NCI-H2171 treated with DMSO at 0.1 percent for 48 hours (cell line): ENCODE measurements at regions not wholly inside any gene's neighbourhood (a gene's known extent, or its start where the extent isn't known, plus 50 kb on each side); places are given as distances from the start of the nearest gene placed in this dataset.
"Not testable (repeated sequence)": the region's sequence is repeated elsewhere in the genome, so short reads cannot be mapped to it uniquely, and the experiment has no call there.

ENCODE experiments used
- DNase-seq: peaks from one replicate; lab custom pipeline; 2025; lab: John Stamatoyannopoulos, UW

DNA sequence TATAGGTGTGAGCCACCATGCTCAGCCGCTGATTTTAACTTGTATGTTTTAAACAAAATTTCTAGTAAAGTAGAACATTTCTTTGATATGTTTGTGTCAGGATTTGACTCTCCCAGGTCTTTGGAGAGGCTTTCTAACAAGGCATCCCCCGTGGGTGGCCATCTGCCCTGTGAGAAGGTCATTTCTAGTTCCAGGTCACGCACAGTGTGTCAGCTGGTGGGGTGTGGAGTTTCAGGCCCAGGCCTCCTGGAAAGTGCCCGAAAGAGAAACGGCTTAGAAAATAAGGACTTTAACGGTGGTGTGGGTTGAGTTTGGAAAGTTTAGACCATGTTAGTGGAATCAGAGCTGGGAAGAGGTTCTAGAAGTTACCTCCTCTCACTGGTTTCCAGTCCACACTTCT is 61.0 kb downstream of the SPDYE17 start:
- DNase-seq = not testable (repeated sequence)

DNA sequence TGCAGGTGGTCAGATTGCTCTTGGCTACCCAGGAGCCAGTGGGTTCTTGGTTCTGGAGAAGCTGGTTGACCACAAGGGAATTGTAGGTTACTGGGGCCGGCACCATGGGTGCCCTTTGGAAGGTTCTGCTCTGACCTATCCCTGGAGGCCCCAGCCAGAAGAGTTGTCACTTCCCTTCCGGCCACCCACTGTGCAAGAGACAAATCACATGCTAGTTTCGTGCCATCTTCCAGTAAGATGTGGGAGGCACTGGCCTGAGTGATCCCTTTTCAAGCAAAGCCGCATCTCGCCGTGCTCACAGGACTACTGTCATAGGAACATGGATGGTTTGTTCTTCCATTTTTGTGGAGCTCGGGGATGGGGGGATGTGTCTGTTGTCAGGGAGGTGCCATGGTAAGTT is 62.3 kb downstream of the SPDYE17 start:
- DNase-seq = not testable (repeated sequence)

DNA sequence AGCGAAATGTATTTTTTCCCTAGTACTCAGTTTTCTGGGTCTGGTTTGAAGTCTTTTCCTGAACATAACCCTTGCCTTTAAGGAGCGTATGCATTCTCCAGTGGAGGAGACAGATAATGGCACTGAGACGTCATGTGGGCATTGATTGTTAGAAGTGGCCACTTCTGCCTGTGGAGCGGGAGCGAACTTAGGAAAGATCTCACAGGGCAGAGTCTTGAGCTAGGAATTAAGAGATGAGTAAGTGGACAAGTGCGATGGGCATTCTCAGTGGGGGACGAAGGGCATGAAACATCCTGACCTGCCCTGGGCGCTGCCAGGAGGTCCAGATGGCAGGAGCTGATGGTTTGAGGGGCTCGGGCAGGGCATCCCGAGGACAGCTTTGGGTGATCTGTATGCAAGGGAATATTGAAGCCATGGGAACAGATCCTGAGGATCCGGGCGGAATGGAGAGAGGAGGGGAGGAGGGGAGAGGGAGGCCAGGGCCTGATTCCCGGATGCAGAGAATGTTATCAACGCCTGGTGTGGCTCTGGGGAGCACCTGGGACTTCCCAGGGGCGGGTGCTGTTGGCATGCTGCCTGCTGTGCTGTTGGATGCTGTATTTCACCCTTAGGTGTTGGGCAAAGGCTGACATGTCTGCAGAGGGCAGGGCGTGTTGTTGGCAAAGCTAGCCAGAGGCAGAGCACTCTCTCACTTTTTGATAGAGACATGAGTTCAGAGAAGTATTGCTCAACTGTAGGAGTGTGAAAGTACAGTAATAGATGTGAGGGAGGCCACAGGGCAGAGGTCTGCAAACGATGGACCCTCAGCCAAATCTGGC is 66.2 kb downstream of the SPDYE17 start:
- DNase-seq = not testable (repeated sequence)

DNA sequence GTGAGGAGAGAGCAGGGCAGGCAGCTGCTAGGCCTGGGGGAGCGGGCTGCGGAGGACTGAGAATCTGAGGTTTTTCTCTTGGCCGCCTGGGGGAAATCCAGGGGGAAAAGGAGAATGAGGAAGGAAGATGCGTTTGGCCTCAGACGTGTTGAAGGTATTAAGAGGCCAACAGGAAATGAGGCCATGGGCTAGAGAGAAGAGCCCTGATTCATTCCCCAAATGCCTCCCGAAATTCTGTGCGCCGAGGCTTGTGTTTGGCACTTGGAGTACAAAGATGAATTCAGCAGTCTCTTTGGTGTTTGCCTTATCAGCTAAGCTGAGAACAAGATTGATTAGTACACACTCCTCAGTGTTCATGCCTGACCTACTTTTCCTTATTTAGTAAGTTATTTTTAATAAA is 68.1 kb downstream of the SPDYE17 start:
- not testable (repeated sequence) for DNase-seq

DNA sequence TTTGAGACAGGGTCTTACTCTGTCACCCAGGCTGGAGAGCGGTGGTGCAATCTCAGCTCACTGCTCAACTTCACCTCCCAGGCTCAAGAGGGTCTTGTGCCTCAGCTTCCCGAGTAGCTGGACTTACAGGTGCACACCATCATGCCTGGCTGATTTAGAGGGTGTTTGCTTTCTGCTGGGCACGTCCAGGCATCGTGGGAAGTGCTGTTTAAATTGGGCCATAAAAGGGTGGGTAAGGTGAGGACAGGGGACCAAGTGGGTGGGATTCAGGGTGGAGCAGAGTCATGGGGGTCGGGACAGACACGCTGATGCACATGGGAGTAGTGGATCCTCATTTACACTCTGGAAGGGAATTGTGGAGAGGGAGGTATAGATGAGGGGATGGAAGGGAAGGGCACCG is 69.1 kb downstream of the SPDYE17 start:
- not testable (repeated sequence) for DNase-seq

DNA sequence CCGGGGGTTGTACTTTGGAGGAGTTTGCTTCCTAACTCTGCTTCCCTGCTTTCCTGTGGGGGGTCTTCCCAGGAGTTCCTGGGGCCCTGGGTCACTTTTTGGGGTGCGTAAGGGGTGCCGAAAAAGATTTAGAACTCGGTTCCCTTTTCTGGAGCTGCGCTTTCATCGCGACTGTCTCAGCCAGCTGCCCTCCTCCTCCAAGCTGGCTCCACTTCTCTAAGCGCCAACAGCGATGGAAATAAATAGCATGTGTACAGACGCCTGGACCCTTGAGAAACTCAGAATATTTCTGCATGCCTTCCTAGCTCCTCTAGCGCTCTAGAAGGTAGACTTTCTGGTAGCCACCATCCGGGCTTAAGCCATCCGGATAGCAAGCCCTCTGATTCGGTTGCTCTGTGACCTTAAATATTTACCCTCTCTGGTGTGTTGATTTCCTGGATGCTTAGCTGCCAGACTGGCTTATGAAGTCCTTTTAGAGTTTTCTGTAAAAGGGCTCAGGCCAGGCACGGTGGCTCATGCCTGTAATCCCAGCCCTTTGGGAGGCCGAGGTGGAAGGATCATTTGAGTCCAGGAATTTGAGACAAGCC is 71.7 kb downstream of the SPDYE17 start:
- DNase-seq = not testable (repeated sequence)

DNA sequence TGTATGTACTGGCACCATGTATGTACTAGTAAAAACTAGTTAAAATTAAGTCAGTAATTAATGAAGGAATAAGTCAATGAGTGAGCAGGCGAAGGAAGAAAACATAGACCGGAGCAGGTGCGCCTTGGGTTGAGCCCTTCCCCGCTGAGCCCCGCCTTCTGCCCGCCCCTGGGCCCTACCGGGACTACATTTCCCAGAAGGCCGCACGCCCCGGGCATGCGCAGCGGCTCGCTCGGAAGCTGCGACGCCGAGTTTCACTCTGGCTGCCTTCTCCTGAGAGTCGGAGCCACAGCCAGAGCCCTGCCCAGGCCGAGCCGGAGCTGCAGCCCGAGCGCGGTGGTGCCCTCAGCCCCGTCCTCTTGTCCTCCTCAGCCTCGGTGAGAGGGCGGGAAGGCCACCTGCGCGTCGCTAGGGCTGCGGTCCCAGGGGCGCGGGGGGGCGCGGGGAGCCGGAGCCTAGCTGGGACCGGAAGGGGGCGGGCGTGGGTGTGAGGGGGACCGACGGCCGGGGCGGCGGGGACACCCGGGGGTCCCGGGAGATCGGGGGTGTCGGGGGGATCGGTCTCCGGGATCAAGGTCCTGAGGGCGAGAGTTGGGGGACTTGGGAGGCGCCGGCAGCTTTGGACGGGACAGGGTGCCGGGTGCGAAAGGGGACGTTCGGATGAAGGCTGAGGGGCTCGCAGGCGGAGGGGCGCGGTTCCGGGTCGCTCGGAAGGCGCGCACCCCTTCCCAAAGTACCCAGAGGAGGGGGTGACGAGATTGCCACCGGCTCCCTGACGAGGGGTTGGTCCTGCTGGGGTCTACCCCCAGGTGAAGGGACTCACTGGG is 72.4 kb downstream of the SPDYE17 start:
- DNase-seq = not testable (repeated sequence)

DNA sequence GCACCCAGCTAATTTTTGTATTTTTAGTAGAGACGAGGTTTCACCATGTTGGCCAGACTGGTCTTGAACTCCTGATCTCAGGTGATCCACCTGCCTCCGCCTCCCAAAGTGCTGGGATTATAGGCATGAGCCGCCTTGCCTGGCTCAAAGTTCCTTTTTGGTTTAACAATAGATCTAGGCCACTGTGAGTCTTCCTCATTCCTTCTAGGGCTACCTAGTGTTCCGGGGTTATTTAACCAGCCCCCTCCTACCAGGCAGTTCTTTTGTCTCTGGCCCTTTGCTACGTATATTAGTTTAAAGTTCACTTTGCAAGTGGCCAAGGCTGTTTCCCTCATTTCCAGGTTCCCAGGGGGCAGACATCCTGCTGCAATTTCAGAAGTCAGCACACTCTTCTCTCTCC is 75.6 kb downstream of the SPDYE17 start:
- not testable (repeated sequence) for DNase-seq

DNA sequence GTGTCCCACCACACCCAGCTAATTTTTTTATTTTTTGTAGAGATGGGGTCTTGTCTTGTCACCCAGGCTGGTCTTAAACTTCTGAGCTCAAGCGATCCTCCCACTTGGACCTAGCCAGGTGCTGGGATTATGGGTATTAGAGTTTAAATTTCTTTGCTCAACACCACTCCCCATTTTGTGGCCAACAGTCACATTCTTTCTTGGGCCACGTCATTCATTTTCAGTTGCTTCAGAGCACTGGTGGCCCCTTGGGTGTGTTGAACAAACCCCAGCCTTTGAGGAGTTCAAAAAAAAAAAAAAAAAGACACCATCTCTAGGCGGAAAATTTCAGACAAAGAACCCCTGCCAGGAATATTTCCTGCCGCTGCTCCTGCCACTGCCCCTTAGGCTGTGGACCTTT is 77.0 kb downstream of the SPDYE17 start:
- DNase-seq = not testable (repeated sequence)

DNA sequence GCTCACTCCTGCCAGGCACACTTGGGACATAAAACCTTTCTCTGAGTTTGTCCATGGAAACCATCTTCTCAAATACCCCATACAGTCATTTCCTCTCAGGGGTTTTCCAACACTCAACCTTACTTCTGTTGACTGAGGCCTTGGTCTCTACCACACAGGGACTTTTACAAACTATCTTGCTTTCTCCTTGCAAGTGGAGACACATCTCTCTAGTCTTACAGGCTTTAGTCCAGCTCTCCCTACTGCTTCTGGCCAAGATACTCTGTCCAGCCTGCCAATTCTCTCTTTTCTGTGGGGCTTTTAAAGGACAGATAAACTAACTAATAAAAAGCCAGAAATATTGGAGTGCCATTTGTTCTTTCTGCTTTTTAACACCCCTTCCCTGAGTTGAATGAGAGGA is 87.6 kb downstream of the SPDYE17 start:
- DNase-seq = not testable (repeated sequence)

DNA sequence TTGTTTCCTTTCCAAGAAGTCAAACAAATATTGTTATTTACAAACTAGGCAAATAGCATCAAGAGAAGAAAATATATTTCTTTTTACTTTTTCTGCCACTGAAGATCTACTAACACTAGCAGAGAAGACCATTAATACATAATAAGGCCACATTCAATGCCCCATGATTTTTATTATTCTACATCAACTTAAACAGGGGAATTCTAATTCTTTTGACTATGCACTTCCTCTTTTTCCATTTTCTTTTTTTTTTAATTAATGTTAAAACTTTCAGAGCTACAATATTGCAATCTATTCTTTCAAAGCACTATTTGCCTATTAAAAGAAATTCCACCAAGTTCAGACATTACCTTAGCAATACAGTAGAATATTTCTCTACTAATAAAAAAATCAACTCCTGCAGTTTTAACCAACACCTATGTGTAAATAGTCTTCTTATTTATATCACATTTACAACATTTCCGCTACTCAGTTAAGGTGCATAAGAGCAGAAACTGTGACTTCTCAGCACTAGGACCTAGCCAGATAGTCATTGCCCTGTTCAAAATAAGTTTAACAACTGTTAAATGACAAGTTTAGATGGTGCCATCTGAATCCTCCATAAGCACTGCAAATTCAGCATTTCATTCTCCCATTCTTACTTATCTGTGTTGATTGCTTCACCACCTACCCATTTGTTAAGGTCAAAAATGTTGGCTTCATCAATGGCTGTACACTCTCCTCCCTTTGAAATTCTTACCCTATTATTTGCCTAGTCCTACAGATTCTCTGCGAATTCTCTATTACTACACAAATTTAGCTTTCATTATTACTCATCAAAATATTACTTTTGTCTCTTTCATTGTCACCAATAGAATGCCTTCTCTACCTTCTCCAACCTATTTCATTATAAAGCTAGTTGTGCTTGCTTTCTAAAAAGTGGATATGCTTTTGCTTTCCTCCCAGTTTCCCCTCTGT is 90.1 kb downstream of the SPDYE17 start:
- not testable (repeated sequence) for DNase-seq

DNA sequence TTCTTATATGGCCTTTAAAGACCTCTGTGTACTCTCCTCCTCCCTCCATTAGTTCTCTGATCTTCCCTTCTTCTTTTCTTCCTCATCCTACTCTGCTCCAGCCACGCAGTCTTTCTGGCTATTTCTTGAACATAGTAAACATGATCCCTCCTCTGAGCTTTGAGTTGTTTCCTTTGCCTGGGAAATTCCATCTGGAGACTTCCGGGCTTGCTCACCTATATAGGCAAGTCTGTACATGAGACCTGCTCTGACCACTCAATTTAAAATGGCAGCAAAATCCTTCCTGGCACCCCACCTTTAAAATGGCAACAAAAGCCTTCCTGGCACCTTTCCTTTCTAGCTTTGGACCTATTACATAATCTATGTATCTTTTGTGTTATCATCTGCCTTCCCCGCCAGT is 94.4 kb downstream of the SPDYE17 start:
- not testable (repeated sequence) for DNase-seq

DNA sequence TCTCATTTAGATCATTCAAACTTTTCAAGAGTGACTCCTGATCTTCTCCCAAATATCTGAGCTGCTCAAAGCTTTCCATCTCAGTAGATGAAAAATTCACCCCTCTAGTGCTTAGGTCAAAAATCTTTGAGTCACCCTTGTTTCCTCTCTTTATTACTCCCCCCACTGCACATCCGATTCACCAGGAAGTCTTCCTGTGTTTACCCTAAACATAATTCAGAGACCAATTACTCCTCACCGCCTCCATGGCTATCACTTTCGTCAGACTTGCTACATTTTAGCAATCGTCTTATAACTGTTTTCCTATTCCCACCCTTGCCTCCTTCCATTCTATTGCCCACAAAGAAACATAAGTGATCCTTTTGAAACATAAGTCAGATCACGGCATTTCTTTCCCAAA is 94.8 kb downstream of the SPDYE17 start:
- DNase-seq = not testable (repeated sequence)

DNA sequence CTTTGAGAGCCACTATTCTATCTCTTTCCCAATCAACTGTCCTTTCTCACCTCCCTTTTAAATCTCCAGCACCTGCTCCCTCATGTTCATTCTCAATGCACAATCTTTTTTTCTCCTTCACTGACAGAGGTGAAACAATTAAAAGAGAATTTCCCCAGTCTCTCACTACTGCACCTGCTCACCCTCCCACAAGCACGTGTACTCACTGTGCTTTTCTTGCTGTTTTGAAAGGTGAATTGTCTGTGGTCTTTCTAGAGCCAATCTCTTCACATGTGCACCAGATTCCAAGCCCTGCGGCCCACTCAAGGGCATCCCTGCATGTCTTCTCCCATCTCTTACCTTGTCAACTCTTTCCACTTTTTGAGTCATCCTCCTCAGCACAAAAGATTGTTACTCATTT is 95.8 kb downstream of the SPDYE17 start:
- not testable (repeated sequence) for DNase-seq

DNA sequence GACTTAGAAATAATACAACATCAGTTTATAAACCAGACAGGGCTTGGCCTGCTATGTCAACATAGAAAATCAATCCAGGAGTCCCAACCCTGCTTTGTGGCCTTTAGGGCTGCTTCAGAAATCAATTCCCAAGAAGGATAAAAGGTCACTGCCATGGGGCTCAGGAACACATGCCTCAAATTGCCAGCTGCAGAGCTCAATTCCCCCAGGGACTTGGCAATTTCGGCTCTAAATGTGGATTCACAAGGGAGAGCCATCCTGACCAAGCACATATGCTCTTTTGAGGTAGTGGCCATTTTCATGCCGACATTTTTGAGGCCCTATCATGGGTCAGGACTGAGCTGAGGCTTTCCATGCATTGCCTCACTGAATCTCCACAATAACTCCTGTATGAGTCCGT is 97.5 kb downstream of the SPDYE17 start:
- DNase-seq = not testable (repeated sequence)

DNA sequence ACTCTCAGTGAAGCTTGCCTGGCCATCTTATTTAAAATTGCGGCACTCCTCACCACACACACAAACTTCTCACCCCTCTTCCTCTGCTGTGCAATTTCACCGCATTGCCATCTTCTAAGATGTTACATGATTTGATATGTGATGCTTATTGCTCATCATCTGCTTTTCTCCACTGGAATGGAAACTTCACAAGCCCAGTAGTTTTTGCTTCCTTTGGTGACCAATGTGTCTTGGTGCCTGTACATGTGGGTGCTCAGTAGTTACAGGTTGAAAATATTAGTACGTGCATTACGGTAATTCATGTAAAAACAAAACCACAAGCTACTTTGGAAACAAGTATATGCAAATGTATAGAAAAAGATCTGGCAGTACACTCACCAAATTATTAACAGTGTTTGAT is 99.2 kb downstream of the SPDYE17 start:
- not testable (repeated sequence) for DNase-seq

DNA sequence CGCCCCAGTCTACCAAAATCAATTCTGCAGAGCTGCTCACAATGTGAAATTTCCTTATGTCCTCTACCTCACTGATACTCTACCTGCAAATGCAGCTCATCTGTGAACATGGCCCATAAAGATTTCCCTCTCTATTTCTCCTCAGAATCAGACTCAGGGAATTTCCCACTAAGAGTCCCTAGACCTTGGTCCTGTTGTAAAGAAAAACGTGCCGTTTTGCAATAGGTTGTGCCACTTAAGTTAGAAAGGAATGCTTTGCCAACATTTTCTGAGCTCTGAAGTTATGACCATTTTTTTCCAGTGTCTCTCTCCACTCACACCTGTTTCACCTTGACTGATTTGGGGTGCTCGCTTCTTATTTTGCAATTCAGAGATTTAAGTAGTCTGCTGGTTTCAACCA is 100.7 kb downstream of the SPDYE17 start:
- DNase-seq = not testable (repeated sequence)

DNA sequence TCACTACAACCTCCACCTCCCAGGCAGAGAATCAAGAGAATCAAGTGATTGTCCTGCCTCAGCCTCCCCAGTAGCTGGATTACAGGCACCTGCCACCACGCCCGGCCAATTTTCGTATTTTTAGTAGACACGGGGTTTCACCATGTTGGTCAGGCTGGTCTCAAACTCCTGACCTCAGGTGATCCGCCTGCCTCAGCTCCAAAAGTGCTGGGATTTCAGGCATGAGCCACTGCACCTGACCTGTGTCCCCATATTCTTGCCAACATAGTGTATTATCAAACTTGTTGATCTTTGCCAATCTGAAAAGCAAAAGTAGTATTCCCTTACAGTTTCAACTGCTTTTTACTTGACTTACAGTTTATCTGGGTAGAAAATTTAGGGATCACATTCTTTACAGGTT is 101.7 kb downstream of the SPDYE17 start:
- not testable (repeated sequence) for DNase-seq

DNA sequence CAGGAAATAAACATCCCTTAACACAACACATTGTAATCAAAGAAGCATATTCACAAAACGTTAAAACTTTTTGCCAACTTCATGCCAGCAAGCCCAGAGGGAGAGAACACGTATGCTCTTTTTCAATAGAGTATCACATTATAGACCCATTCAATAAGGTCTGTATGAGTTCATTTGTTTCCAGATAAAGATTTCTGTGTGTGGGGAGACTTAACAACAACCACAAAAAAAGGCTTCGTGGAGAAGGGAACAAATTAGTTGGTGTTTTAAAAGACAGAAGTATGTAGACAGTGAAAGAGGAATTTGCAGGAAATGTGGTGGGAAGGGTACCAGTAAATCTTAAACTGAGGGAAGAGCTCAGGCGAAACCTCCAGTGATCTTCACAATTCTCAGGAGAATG is 103.4 kb downstream of the SPDYE17 start:
- not testable (repeated sequence) for DNase-seq

DNA sequence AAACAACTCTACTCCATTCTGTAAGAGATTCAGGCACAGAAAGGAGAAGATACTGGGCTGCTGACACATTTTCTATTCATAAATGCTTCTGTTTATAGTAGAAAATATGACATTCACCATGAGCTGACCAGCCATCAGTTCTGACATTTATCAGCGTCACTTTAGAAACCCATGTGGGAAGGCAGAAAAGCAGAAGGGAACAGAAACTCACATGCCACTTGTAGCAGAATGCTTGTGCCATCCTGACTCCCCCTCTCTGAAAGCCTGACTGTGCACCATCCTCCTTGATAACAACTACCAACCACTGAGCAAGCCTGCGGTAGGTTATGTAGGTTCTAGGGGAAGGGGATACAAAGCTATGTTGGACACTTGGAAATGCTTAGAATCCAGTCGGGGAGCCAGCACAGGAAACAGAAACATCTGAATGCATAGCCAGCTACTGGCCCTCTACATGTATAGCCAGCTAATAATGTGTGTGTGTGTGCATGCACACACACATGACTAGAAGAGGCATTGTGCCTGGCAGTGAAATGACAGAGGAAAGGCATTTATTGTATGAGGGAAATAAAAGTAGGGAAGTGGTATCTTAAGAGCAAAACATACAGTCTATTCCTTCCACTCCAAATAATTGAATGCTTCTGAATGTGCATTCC is 104.3 kb downstream of the SPDYE17 start:
- DNase-seq = not testable (repeated sequence)

DNA sequence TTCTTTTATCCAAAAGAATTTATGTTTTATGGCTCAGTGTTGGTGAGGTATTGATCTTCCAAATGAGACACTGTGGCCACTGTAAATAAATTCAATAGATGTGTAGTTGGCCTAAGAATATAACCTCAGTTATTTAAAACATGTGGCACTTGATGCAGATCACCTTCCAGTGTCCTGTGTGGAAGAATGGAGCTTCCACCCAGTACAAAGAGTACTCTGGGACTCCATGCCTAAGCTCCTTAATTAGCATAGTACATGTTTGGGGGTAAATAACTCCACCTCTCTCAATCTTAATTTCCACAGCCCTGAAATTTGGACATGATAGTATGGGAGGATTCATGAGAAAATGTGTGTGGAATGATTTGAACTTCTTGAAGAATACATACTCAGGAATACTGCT is 105.7 kb downstream of the SPDYE17 start:
- not testable (repeated sequence) for DNase-seq
